GM19452 (cell line): ENCODE measurements at regions not wholly inside any gene's neighbourhood (a gene's known extent, or its start where the extent isn't known, plus 50 kb on each side); places are given as distances from the start of the nearest gene placed in this dataset.

Experiments used
- ATAC-seq: cut with Tn5 transposase; IDR thresholded peaks from one replicate; pipeline ENCODE4 v1.9.1; 2021; ENCODE audit not compliant: unreplicated experiment

- ATAC-seq = no peak
These were observed 84.3 kb upstream of the ZNF516 start for GRCh38 chr18:76579301-76579695.

- no peak for ATAC-seq
These were observed 83.7 kb upstream of the ZNF516 start for GRCh38 chr18:76578571-76579300.

- ATAC-seq = no peak
These were observed 78.4 kb upstream of the ZNF516 start for GRCh38 chr18:76573325-76574025.

GRCh38 chr18:76572518-76573247, 77.6 kb upstream of the ZNF516 start:
- ATAC-seq = no peak

- ATAC-seq = no peak
These were observed 76.6 kb upstream of the ZNF516 start for GRCh38 chr18:76571689-76572088.

- no peak for ATAC-seq
These were observed 75.8 kb upstream of the ZNF516 start for GRCh38 chr18:76570856-76571255.

- no peak for ATAC-seq
These were observed 74.8 kb upstream of the ZNF516 start for GRCh38 chr18:76569644-76570419.

- ATAC-seq = no peak
These were observed 73.7 kb upstream of the ZNF516 start for GRCh38 chr18:76568731-76569130.

- no peak for ATAC-seq
These were observed 72.9 kb upstream of the ZNF516 start for GRCh38 chr18:76567835-76568445.

- ATAC-seq = no peak
These were observed 71.9 kb upstream of the ZNF516 start for GRCh38 chr18:76566987-76567386.

- ATAC-seq = no peak
These were observed 70.5 kb upstream of the ZNF516 start for GRCh38 chr18:76565238-76566173.

- no peak for ATAC-seq
These were observed 69.7 kb upstream of the ZNF516 start for GRCh38 chr18:76564655-76565237.

GRCh38 chr18:76564117-76564516, 69.1 kb upstream of the ZNF516 start:
- no peak for ATAC-seq

- no peak for ATAC-seq
These were observed 67.5 kb upstream of the ZNF516 start for GRCh38 chr18:76562286-76563122.

GRCh38 chr18:76558881-76559667, 64.0 kb upstream of the ZNF516 start:
- no peak for ATAC-seq

GRCh38 chr18:76557026-76557575, 62.1 kb upstream of the ZNF516 start:
- no peak for ATAC-seq

- no peak for ATAC-seq
These were observed 59.6 kb upstream of the ZNF516 start for GRCh38 chr18:76554547-76555222.
